HG03045 (cell line): ENCODE measurements at regions not wholly inside any gene's neighbourhood (a gene's known extent, or its start where the extent isn't known, plus 50 kb on each side); places are given as distances from the start of the nearest gene placed in this dataset.

Experiments
- ATAC-seq: cut with Tn5 transposase; IDR thresholded peaks from one replicate; pipeline ENCODE4 v1.9.1; 2021; ENCODE audit warnings: mild to moderate bottlenecking, moderate library complexity; ENCODE audit not compliant: unreplicated experiment

DNA sequence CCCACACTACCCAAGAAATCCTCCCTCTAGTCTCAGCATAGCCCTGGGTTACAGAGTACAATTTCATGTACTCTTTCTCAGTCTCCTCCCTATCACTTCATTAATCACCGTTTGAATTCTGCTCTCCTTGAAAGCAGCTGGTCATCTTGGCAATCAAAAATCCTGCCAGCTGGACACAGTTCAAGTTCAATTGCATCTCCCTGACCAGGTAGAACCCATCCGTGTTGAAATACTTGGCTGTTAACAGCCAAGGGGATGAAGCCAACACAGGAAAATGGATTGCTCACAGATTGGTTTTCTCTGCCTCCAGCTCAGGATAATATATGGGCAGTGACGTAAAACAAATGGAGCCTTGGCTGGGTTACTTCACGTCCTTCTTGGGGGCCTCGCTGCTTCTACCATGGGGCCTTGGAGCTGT lies 55.1 kb upstream of the GRK3 start:
- no peak for ATAC-seq

DNA sequence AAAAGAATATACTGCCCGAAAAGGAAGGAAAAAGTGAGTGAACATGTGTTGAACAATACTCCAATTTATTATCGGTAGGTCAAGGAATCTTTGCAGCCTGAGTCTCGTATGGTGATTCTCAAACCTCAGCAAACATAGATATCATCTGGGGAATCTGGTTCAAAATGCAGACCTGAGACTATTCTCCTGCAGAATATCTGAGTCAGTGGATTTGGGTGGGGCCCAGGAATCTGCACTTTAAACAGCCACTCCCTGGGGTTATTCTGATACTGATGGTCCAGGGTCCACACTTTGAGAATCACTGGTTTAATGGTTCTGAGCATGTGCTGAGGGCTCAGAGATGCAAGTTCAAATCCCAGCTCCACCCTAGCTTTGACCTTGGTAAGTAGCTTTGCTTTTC lies 53.6 kb upstream of the GRK3 start:
- no peak for ATAC-seq

GRCh38 chr22:25511725-25512124 lies 52.8 kb upstream of the GRK3 start:
- no peak for ATAC-seq

DNA sequence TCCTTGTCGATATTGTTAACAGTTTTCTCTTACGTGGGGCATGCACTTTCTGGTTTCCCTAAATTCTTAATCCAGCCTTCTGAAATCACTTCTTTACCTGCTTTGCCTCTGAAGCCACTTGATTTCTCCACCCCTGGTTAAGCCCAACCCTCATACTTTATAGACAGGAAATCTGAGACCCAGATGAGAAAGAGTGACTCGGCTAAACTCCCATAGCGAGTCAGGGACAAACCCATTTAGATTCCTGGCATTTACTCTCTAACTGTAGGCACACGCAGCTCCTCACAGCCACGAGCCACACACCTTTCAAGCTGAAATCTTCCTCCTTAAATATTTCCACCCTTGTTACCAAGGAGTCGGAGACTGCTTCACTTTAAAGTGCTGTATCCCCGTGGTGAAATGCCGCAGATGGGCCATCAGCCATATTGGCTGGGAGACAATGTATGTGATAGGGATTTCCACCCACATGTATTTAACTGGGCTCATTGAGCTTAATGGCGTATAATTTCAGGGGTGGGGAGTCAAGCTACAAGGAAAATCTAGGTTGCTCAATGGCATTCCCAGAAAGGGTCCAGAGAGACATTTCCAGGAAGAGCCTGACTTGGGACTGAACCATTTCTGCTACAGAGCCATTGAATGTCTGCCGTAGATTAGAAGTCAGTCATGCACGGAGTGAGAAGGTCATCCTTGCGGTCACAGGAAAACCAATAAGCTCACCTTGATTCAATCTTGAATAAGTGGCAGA lies 49.9 kb upstream of the GRK3 start:
- ATAC-seq = no peak
